Spleen (tissue), 7 donors: ENCODE measurements at regions not wholly inside any gene's neighbourhood (a gene's known extent, or its start where the extent isn't known, plus 50 kb on each side); places are given as distances from the start of the nearest gene placed in this dataset.

ENCODE experiments used
- CTCF ChIP-seq, 11 experiments: fragments of 200-600 bp in 7 of 11; fragments of 450-650 bp in 4 of 11; sonication (generic) in 4 of 11; IDR thresholded peaks in 8 of 11; conservative IDR thresholded peaks in 3 of 11; 1 replicate in 7 of 11; 2 replicates in 4 of 11; pipeline versions ENCODE4 v1.4.0 to v1.8.0; 2016 to 2021; ENCODE audit warnings: antibody characterized with exemption in 11 of 11, inconsistent platforms in 4 of 11, mild to moderate bottlenecking in 1 of 11
- POLR2A ChIP-seq, 3 donors: fragments of 450-650 bp; IDR thresholded peaks; one replicate each; pipeline ENCODE4 v1.5.1; 2017; ENCODE audit warnings: antibody characterized with exemption in 3 of 3, mild to moderate bottlenecking in 1 of 3
- POLR2AphosphoS5 ChIP-seq, 3 donors: sonication (generic); formaldehyde crosslinking; IDR thresholded peaks; one replicate each; pipeline ENCODE4 v1.5.1; 2017; ENCODE audit warnings: antibody characterized with exemption in 3 of 3
- donor health status: DM: no; HTN: no; CAD: no; lungs with moderate emphysema.
- donor health status: DM: no; HTN: no; CAD: no.
- donor health status: DM: no; HTN: no; CAD: no.

GRCh38 chr4:97081951-97082350 lies 1061.3 kb downstream of the STPG2 start:
- TF ChIP-seq CTCF (IDR thresholded peaks at IDR 0.05 in 8 of 11, conservative IDR thresholded peaks at IDR 0.05 in 3 of 11) (no peak), POLR2A (IDR thresholded peaks at IDR 0.05) (no peak), POLR2AphosphoS5 (IDR thresholded peaks at IDR 0.05) (no peak)
